DND-41 (cell line): ENCODE measurements at regions not wholly inside any gene's neighbourhood (a gene's known extent, or its start where the extent isn't known, plus 50 kb on each side); places are given as distances from the start of the nearest gene placed in this dataset.

Source experiments
- ATAC-seq: fragments of 200-7000 bp; cut with Tn5 transposase; 3 replicates; pipeline ENCODE4 v1.9.1; 2021; ENCODE audit warnings: low read depth; ENCODE audit not compliant: insufficient read depth
- DNase-seq: peaks from one replicate; pipeline ENCODE4 v3.0.0-alpha.2; 2020
- H2AFZ ChIP-seq: 2 replicates; pipeline ENCODE4 v1.6.0; 2012; ENCODE audit warnings: low read depth, low read length
- H3K27ac ChIP-seq: 2 replicates; pipeline ENCODE4 v1.5.1; 2012; ENCODE audit warnings: low read length, inconsistent platforms
- H3K27me3 ChIP-seq: fragments of 200-600 bp; sonication (generic); 2 replicates; pipeline ENCODE4 v1.6.0; 2012; ENCODE audit warnings: low read length, mild to moderate bottlenecking, inconsistent platforms; ENCODE audit not compliant: insufficient read depth, poor library complexity
- H3K36me3 ChIP-seq: 2 replicates; pipeline ENCODE4 v1.5.1; 2012; ENCODE audit warnings: low read length, inconsistent platforms; ENCODE audit not compliant: insufficient read depth
- H3K4me1 ChIP-seq: 2 replicates; pipeline ENCODE4 v1.5.1; 2012; ENCODE audit warnings: mild to moderate bottlenecking, low read length; ENCODE audit not compliant: insufficient read depth
- H3K4me2 ChIP-seq: 2 replicates; pipeline ENCODE4 v1.6.0; 2012; ENCODE audit warnings: mild to moderate bottlenecking, moderate library complexity, low read length, inconsistent platforms; ENCODE audit not compliant: insufficient read depth
- H3K4me3 ChIP-seq, 2 experiments: fragments of 200-600 bp in 1 of 2; shearing (Covaris generic) in 1 of 2; 2 replicates each; pipeline ENCODE4 v1.5.1; 2012 to 2016; ENCODE audit warnings: inconsistent platforms in 2 of 2, low read length in 2 of 2, mild to moderate bottlenecking in 2 of 2, low read depth in 1 of 2, moderate library complexity in 1 of 2
- H3K79me2 ChIP-seq: 2 replicates; pipeline ENCODE4 v1.6.0; 2012; ENCODE audit warnings: low read length, inconsistent platforms; ENCODE audit not compliant: insufficient read depth
- H3K9ac ChIP-seq: 2 replicates; pipeline ENCODE4 v1.6.0; 2012; ENCODE audit warnings: low read depth, mild to moderate bottlenecking, inconsistent platforms, low read length, moderate library complexity
- H3K9me3 ChIP-seq: 2 replicates; pipeline ENCODE4 v1.5.1; 2012; ENCODE audit warnings: low read length, moderate library complexity, mild to moderate bottlenecking, inconsistent platforms; ENCODE audit not compliant: insufficient read depth, severe bottlenecking
- H4K20me1 ChIP-seq: 2 replicates; pipeline ENCODE4 v1.6.0; 2012; ENCODE audit warnings: low read length; ENCODE audit not compliant: insufficient read depth
- EZH2 ChIP-seq: IDR thresholded peaks from 3 replicates; pipeline ENCODE4 v1.6.1; 2012; ENCODE audit warnings: borderline replicate concordance, low read depth, mild to moderate bottlenecking, moderate library complexity, low read length, inconsistent platforms; ENCODE audit not compliant: severe bottlenecking
- TF ChIP-seq, protein P1 (sequence below): IDR thresholded peaks from 2 replicates; pipeline ENCODE4 v1.5.1; 2012; ENCODE audit warnings: borderline replicate concordance, low read length, moderate library complexity, mild to moderate bottlenecking; ENCODE audit not compliant: poor library complexity, severe bottlenecking; ENCODE audit errors: extremely low read depth

- ATAC-seq, result no peak
- Histone ChIP-seq H4K20me1 (no peaks in the 10 kb centered on the region), H3K4me2 (no peak overlapping the region), H3K9me3 (peaks cover 7% of the 10 kb centered on the region), H3K36me3 (no peaks in the 10 kb centered on the region), H3K79me2 (no peaks in the 10 kb centered on the region), H3K27me3 (no peaks in the 10 kb centered on the region), H3K27ac (no peak overlapping the region), H3K4me3 (no peak overlapping the region), H3K4me1 (no peaks in the 10 kb centered on the region), H3K9ac (no peak overlapping the region), H2AFZ (no peak overlapping the region)
- DNase-seq, result no peak
- TF ChIP-seq EZH2, result no peak
- TF ChIP-seq, protein P1, sequence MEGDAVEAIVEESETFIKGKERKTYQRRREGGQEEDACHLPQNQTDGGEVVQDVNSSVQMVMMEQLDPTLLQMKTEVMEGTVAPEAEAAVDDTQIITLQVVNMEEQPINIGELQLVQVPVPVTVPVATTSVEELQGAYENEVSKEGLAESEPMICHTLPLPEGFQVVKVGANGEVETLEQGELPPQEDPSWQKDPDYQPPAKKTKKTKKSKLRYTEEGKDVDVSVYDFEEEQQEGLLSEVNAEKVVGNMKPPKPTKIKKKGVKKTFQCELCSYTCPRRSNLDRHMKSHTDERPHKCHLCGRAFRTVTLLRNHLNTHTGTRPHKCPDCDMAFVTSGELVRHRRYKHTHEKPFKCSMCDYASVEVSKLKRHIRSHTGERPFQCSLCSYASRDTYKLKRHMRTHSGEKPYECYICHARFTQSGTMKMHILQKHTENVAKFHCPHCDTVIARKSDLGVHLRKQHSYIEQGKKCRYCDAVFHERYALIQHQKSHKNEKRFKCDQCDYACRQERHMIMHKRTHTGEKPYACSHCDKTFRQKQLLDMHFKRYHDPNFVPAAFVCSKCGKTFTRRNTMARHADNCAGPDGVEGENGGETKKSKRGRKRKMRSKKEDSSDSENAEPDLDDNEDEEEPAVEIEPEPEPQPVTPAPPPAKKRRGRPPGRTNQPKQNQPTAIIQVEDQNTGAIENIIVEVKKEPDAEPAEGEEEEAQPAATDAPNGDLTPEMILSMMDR, result no peak
Observed at GRCh38 chr22:48025096-48025495, 1262.6 kb downstream of the TBC1D22A start.

DNA sequence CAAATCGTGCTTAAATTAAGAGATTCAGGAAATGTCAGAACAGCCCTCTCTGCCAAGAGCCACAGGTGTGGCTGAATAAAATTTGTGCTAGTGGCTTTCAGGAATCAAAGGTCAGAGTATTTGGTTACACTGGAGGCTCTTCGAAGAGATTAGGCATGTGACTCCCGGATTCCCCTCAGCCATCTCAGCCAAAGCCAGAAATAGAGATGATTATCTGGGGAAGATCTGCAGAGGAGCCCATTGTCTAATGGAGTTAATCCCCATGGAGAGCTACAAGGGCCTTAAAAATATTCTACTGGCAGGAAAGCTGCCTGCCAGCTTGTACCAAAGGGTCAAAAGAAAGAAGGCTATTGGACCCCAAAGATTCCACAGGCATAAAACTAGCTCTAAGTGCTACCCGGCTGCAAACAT is 1259.5 kb downstream of the TBC1D22A start:
- H2AFZ ChIP-seq, result no peak overlapping the region

GRCh38 chr22:48018346-48018745 is 1255.9 kb downstream of the TBC1D22A start:
- DNase-seq (no peak), ATAC-seq (no peak)
- peaks cover 17% of the 10 kb centered on the region for H3K9me3 ChIP-seq
- H3K79me2 ChIP-seq, result no peaks in the 10 kb centered on the region
- no peak for TF ChIP-seq EZH2
- TF ChIP-seq, protein P1, result no peak
- H2AFZ ChIP-seq, result no peak overlapping the region
- H3K4me3 ChIP-seq, result no peak overlapping the region
- no peak overlapping the region for H3K27ac ChIP-seq
- no peaks in the 10 kb centered on the region for H4K20me1 ChIP-seq
- no peaks in the 10 kb centered on the region for H3K4me1 ChIP-seq
- no peak overlapping the region for H3K4me2 ChIP-seq
- H3K9ac ChIP-seq, result no peak overlapping the region
- H3K36me3 ChIP-seq, result no peaks in the 10 kb centered on the region
- H3K27me3 ChIP-seq, result no peaks in the 10 kb centered on the region

More for the DNA sequence above, 1259.5 kb downstream of the TBC1D22A start:
- H4K20me1 ChIP-seq, result no peaks in the 10 kb centered on the region
- DNase-seq (no peak), ATAC-seq (no peak)
- no peak overlapping the region for H3K27ac ChIP-seq
- peaks cover 17% of the 10 kb centered on the region for H3K9me3 ChIP-seq
- H3K36me3 ChIP-seq, result no peaks in the 10 kb centered on the region
- H3K4me3 ChIP-seq, result no peak overlapping the region
- no peak overlapping the region for H3K9ac ChIP-seq
- TF ChIP-seq EZH2, result no peak
- TF ChIP-seq, protein P1, result no peak
- no peaks in the 10 kb centered on the region for H3K4me1 ChIP-seq
- no peak overlapping the region for H3K4me2 ChIP-seq
- H3K27me3 ChIP-seq, result no peaks in the 10 kb centered on the region
- H3K79me2 ChIP-seq, result no peaks in the 10 kb centered on the region

DNA sequence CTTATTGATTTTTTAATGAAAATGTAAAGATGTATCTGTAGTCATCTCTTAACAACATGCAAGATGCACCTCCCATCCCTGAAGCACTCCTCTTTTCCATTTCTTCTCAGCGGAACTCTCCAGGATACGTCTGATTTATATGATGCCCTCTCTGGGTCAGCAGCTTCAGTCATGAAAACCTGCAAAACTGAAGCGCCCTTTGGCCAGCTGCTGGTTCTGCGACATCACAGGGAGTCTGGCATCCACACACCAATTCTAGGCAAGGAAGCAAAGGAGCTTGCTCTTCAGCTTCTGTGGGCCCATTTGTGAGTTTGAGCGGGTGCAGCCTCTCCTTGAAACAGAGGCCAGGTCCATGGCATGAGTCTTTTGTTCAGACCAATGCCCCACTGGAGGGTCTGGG is 1253.3 kb downstream of the TBC1D22A start:
- DNase-seq (no peak), ATAC-seq (no peak)
- Histone ChIP-seq H3K4me2 (no peak overlapping the region), H2AFZ (no peak overlapping the region), H3K27ac (no peak overlapping the region), H3K36me3 (no peaks in the 10 kb centered on the region), H3K4me1 (no peaks in the 10 kb centered on the region), H3K4me3 (no peak overlapping the region), H3K9ac (no peak overlapping the region), H3K27me3 (no peaks in the 10 kb centered on the region), H3K79me2 (no peaks in the 10 kb centered on the region), H4K20me1 (no peaks in the 10 kb centered on the region), H3K9me3 (peaks cover 16% of the 10 kb centered on the region)
- no peak for TF ChIP-seq EZH2
- TF ChIP-seq, protein P1, result no peak
